NCI-H2171 treated with DMSO at 0.1 percent for 48 hours (cell line): ENCODE measurements at regions not wholly inside any gene's neighbourhood (a gene's known extent, or its start where the extent isn't known, plus 50 kb on each side); places are given as distances from the start of the nearest gene placed in this dataset.

ENCODE experiments used
- DNase-seq: peaks from one replicate; lab custom pipeline; 2025; lab: John Stamatoyannopoulos, UW

DNA sequence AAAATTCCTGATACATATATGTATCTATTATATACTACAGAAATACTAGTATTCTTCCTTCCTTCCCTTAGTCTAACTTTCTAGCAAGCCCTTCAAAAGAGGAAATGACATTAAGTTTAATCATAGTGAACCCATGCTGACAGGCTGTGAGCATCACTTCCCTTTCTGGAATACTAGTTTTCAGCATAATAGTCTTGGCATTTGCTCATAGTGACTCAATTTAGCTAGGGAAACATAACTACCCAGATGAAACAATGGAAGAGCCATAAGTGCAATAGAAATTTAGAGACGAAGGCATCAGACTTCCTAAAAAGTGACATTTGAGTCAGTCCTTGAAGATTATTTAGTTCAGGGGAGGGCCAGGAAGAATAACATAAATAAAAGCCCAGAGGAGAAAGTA, 184.5 kb upstream of the CRY1 start:
- DNase-seq, result no peak

DNA sequence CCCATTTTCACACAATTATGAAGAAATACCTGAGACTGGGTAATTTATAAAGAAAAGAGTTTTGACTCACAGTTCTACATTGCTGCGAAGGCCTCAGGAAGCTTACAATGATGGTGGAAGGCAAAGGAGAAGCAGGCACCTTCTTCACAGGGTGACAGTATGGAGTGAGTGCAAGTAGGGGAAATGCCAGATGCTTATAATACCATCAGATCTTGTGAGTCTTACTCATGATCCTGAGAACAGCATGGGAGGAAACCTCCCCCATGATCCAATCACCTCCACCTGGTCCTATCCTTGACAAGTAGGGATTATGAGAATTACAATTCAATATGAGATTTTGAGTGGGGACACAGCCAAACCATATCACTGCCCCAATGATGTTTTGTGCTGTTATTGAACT, 189.3 kb upstream of the CRY1 start:
- no peak for DNase-seq

DNA sequence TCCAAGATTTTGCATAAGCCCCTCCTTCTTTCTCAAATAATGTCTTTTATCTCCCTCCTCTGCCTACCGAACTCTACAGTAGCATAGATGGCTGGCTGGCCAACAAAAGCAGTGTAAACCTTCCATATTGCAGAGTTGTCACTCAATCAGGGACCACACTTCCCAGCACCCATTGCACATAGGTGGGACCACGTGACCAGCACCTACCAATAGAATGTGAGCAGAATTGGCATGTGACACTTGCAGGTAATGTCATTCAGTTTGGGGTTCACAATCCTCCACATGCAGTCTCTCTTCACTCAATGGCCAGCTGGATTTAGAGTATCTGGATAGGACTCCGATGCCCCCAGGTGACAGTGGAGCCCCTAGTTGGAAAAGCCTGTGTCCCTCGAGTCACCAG, 190.3 kb upstream of the CRY1 start:
- no peak for DNase-seq

GRCh38 chr12:107284692-107285091, 191.3 kb upstream of the CRY1 start:
- DNase-seq, result no peak

- no peak for DNase-seq
Measured at GRCh38 chr12:107287436-107288413, 194.4 kb upstream of the CRY1 start.

GRCh38 chr12:107288414-107289127, 195.2 kb upstream of the CRY1 start:
- no peak for DNase-seq

DNA sequence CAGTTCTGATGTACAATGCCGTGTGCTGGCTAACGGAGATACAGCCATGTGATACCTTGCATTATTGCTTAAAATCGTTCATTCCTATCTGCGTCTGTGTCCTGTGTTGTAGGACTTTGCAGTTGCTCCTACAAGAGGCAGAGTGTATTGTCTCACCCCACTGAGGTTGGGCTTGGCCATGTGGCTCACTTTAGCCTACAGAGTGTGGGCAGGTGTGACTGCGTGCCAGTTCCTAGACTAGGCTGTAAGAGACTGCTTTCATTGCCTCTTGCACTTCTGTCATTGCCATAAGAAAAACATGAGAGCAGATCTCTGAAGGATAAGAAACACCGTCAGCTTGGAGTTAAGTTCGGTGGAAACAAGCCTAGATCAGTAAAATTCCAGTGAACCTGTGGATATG, 197.7 kb upstream of the CRY1 start:
- DNase-seq, result no peak

- DNase-seq, result no peak
Measured at GRCh38 chr12:107296681-107297089, 203.3 kb upstream of the CRY1 start.

DNA sequence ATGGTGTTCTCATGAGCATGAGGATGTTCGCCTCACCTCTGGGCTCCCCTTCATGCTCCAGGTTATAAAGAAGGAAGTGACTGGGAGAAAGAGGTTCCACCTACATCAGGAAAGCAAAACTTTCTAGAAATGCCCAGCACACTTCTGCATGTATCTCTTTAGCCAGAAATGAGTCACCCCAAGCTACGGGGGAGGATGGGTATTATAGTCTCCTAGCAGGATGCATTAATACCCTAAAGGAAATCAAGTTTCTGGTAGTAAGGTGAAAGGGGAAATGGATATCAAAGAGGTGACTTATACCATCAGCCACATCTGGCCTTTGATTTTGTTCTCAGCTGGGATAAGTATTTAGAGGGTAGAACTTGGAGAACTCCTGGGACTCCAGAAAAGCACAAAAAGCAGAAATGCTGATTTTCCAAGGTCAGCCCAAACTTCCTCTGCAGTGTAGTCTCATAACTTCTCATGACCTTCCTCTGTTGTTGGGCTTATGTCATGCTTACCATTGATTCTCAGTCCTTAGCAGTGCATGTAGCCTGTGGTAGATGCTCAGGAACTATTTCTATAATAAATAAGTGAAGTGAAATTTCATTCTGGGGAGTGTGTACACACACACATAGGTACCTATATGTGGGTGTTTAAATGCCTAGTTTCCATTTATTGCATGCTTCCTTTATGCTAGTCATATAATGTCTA, 209.4 kb upstream of the CRY1 start:
- DNase-seq, result no peak

GRCh38 chr12:107304588-107305532, 211.5 kb upstream of the CRY1 start:
- no peak for DNase-seq

DNA sequence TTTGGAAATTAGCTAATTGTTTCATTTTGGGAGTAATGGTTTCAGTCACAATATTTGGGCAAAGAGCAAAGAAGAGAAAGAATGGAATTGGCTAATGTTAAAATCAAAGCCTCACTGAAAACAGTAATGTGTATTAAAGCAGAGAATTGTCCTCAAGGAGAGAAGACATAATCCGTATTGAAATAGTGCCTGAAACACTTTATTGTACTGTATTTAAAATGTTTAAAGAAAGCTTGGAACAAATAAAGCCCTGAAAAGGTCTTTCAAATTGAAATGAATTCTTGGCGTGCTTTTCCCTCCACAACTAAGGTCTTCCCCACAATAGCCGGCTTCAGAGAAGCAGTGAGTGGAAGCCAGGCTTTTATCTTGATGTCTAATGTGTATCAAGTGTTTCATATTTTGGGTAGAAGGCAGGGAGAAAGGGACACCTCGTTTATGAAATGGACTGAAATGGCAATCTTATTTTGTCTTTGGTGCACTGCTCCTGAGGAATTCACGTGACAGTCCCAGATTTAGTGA, 212.9 kb upstream of the CRY1 start:
- no peak for DNase-seq

DNA sequence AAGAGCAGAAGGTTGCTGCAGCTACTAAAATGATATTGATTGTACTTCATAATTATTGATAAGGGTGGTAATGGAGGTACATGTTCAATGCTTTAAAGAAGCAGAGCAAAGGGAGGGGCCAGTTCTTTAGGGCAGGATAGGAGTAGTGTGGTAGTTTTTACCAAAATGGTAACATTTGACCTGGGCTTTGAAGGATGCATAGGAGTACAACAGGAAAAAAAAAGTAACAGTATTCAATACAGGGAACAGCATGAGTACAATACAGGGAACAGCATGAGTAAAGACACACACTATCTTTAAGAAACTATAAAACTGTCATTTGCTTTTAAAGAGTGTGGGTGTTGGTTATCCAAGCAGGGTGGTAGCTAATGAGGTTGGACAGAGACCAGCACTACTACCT, 215.0 kb upstream of the CRY1 start:
- DNase-seq, result no peak

- DNase-seq, result no peak
Measured at GRCh38 chr12:107309020-107309419, 215.7 kb upstream of the CRY1 start.

DNA sequence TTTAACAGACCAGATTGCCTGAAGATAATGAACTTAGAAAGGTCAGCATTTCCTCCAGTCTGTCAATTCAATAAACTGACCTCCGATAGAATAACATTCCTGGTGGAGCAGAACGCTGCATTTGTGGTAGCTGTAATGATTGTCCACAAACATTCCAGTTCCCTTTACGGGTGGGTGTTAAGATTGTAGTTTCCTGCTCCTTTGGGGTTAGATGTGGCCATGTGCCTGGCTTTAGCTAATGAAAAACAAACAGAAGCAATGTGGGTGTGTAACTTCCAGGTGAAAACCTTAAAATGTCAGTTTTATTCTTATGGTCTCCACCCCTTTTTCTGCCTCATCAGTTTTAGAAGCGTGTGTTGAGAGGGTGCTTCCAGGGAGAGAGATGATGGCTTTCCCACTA, 217.3 kb upstream of the CRY1 start:
- DNase-seq, result no peak

GRCh38 chr12:107311682-107312081, 218.3 kb upstream of the CRY1 start:
- no peak for DNase-seq

- DNase-seq, result peak; percentile 90
Measured at GRCh38 chr12:107317751-107318555, 224.6 kb upstream of the CRY1 start.

DNA sequence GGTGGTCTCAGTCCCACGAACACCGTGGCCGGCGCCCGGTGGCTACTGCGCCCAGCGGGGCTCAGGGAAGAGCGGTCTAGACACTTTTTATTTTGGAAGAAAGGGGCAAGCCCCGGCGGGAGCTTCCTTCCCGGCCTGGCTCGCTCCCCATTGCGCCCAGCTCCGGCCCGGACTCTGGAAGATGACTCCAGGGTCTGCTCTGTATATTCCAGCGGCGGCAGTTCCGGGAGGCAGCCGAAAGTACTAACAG, 225.1 kb upstream of the CRY1 start:
- no peak for DNase-seq

DNA sequence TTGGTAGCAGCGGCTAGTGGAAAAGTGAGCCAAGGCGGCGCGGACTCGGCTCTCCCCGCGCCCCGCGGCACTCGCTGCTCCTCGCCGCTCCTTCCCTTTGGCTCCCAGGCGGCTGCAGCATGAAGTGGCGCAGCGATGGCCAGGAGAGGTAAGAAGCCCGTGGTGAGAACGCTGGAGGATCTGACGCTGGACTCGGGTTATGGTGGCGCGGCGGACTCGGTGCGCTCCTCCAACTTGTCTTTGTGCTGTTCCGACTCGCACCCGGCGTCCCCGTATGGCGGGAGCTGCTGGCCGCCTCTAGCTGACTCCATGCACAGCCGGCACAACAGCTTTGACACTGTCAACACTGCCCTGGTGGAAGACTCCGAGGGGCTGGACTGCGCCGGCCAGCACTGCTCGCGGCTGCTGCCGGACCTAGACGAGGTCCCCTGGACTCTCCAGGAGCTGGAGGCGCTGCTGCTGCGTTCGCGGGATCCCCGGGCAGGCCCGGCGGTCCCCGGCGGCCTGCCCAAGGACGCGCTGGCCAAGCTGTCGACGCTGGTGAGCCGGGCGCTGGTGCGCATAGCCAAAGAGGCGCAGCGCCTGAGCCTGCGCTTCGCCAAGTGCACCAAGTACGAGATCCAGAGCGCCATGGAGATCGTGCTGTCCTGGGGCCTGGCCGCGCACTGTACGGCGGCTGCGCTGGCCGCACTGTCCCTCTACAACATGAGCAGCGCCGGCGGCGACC, 225.6 kb upstream of the CRY1 start:
- peak; percentile 49 for DNase-seq

- DNase-seq, result peak; percentile 30
Measured at GRCh38 chr12:107319533-107320032, 226.2 kb upstream of the CRY1 start.
